Neutrophil (primary cell): ENCODE measurements at regions not wholly inside any gene's neighbourhood (a gene's known extent, or its start where the extent isn't known, plus 50 kb on each side); places are given as distances from the start of the nearest gene placed in this dataset.

Source experiments
- H3K27ac ChIP-seq: fragments of 200-600 bp; sonication (generic); 2 replicates; pipeline ENCODE4 v1.5.1; 2016; ENCODE audit warnings: mild to moderate bottlenecking, moderate library complexity
- H3K27me3 ChIP-seq: fragments of 200-600 bp; sonication (generic); 2 replicates; pipeline ENCODE4 v1.6.0; 2016; ENCODE audit warnings: mild to moderate bottlenecking
- H3K36me3 ChIP-seq: fragments of 200-600 bp; sonication (generic); 2 replicates; pipeline ENCODE4 v1.5.1; 2017
- H3K4me1 ChIP-seq, 2 experiments: fragments of 200-600 bp in 1 of 2; sonication (generic) in 1 of 2; 1 replicate in 1 of 2; 2 replicates in 1 of 2; pipeline versions ENCODE4 v1.5.1 to v1.6.1; 2013 to 2016; ENCODE audit warnings: low read depth in 1 of 2, low read length in 1 of 2, mild to moderate bottlenecking in 1 of 2, moderate library complexity in 1 of 2; ENCODE audit not compliant: control insufficient read depth in 1 of 2, insufficient read depth in 1 of 2
- H3K4me3 ChIP-seq, 2 experiments: fragments of 200-600 bp in 1 of 2; sonication (generic) in 1 of 2; 1 replicate in 1 of 2; 2 replicates in 1 of 2; pipeline ENCODE4 v1.5.1; 2013 to 2016; ENCODE audit warnings: low read depth in 1 of 2, low read length in 1 of 2, mild to moderate bottlenecking in 1 of 2, moderate library complexity in 1 of 2
- H3K9me3 ChIP-seq: fragments of 200-600 bp; sonication (generic); 2 replicates; pipeline ENCODE4 v1.5.1; 2016
- TF ChIP-seq, protein P1 (sequence below): fragments of 200-600 bp; sonication (generic); IDR thresholded peaks from 2 replicates; pipeline ENCODE4 v1.5.1; 2016; ENCODE audit warnings: antibody characterized with exemption

DNA sequence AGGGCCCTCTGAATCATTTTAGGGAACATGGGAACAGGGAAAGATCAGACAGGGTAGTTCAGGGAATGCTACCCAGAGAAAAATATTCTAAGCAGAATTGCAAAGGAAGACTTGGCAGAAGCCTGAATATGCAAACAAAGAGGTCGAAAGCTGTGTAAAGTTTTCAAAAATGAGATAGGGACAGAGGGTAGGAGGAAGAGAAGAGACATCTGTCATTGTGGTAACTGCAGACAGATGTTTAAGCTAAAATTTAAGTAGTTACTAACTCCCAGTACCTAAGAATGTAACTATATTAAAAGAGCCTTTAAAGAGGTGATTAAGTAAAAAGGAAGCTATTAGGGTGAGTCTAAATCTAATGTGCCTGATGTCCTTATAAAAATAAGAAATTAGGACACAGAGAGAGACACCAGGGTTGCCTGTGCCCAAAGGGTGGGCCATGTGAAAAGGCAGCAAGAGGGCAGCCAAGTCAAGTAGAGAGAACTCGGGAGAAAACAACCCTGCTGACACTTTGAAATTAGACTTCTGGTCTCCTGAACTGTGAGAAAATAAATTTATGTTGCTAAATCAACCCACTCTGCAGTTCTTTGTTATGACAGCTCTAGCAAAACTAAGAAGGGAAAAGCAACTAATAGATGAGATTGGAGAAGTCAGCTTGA, 1647.4 kb upstream of the C9orf72 start:
- H3K36me3 ChIP-seq = no peaks in the 10 kb centered on the region
- no peaks in the 10 kb centered on the region for H3K9me3 ChIP-seq
- H3K27me3 ChIP-seq = peaks cover 13% of the 10 kb centered on the region
- H3K4me1 ChIP-seq = no peaks in the 10 kb centered on the region
- TF ChIP-seq, protein P1, sequence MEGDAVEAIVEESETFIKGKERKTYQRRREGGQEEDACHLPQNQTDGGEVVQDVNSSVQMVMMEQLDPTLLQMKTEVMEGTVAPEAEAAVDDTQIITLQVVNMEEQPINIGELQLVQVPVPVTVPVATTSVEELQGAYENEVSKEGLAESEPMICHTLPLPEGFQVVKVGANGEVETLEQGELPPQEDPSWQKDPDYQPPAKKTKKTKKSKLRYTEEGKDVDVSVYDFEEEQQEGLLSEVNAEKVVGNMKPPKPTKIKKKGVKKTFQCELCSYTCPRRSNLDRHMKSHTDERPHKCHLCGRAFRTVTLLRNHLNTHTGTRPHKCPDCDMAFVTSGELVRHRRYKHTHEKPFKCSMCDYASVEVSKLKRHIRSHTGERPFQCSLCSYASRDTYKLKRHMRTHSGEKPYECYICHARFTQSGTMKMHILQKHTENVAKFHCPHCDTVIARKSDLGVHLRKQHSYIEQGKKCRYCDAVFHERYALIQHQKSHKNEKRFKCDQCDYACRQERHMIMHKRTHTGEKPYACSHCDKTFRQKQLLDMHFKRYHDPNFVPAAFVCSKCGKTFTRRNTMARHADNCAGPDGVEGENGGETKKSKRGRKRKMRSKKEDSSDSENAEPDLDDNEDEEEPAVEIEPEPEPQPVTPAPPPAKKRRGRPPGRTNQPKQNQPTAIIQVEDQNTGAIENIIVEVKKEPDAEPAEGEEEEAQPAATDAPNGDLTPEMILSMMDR = no peak
- H3K4me3 ChIP-seq = no peak overlapping the region
- no peak overlapping the region for H3K27ac ChIP-seq

DNA sequence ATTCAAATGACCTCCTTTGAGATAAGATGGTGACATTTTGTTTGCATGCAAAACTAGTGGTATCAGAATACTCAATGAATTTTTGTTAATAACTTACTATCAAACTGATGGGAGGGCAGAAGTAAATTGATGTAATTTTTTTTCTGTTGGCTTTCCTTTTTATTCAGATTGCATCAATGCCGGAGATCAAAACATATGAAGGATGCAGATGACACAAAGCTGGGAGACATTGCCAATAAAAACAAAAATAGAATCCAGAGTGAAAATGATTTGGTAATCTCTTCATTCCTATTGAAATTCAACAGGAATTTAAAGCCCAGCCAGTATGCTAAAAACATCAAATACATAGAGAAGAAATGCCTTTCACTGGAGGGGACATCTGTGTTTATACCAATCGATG, 1655.3 kb upstream of the C9orf72 start:
- H3K4me1 ChIP-seq = no peaks in the 10 kb centered on the region
- no peaks in the 10 kb centered on the region for H3K9me3 ChIP-seq
- TF ChIP-seq, protein P1 = no peak
- H3K36me3 ChIP-seq = no peaks in the 10 kb centered on the region
- H3K27me3 ChIP-seq = no peaks in the 10 kb centered on the region
- H3K27ac ChIP-seq = no peak overlapping the region
- H3K4me3 ChIP-seq = no peak overlapping the region

DNA sequence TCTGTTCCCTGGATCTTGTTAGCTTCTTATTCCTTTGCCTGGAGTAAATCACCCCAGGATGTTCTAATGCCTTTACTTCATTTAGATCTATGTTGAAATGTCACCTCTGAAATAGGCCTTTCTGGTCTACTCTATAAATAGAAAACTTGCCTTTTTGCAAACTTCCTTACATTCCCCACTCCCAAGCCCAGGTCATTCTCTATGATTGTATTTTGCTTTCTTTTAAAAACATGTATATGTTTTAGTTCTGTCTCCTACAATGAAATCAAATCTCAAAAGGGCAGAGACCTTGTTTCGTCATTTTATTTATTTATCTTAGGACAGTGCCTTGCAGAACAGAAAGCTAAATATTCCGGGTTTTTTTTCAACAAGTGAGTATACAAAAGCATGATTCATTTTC, 1657.7 kb upstream of the C9orf72 start:
- no peaks in the 10 kb centered on the region for H3K4me1 ChIP-seq
- TF ChIP-seq, protein P1 = no peak

DNA sequence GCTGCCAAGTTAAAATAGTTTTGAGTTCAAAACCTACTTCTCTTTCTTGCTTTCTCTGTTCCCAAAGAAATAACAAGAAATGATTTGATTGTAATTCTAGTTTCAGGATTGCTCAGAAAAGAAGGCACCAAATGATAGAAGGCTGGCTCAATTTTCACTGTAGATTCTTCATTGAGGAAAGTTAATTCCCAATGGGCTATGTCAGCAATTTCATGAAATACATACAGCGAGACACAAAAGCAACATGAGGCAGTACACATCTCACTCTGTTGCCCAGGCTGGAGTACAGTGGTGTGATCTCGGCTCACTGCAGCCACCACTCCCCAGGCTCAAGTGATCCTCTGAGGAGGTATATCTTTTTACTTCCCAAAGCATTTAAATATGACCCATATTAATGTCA, 1659.9 kb upstream of the C9orf72 start:
- H3K4me1 ChIP-seq = no peaks in the 10 kb centered on the region
- no peaks in the 10 kb centered on the region for H3K36me3 ChIP-seq
- H3K9me3 ChIP-seq = no peaks in the 10 kb centered on the region
- H3K27ac ChIP-seq = no peak overlapping the region
- TF ChIP-seq, protein P1 = no peak
- H3K4me3 ChIP-seq = no peak overlapping the region
- H3K27me3 ChIP-seq = no peaks in the 10 kb centered on the region

More for the DNA sequence above, 1657.7 kb upstream of the C9orf72 start:
- H3K4me3 ChIP-seq = no peak overlapping the region
- no peaks in the 10 kb centered on the region for H3K27me3 ChIP-seq
- H3K36me3 ChIP-seq = no peaks in the 10 kb centered on the region
- no peaks in the 10 kb centered on the region for H3K9me3 ChIP-seq
- H3K27ac ChIP-seq = no peak overlapping the region

DNA sequence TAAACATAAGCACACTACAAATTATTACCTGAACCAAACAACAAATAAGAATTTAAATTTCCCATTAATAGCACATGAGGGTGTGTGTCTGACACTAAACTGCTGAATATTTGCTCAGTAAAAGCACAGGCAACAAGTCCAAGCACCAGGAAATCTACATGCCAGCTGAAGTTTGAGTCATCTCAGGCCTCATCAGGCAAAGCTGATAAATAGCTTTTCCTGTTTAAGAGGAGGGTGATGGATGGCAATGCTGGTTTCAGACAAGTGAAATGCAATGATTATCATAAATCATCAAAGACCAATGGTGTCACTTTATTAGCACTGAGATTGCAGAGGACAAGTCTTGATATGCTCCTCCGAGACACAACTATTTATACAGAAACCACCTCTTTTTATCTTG, 1668.0 kb upstream of the C9orf72 start:
- Histone ChIP-seq H3K4me1 (no peaks in the 10 kb centered on the region), H3K27ac (no peak overlapping the region)

More for the DNA sequence above, 1668.0 kb upstream of the C9orf72 start:
- Histone ChIP-seq H3K4me3 (no peak overlapping the region), H3K36me3 (no peaks in the 10 kb centered on the region), H3K9me3 (no peaks in the 10 kb centered on the region), H3K27me3 (no peaks in the 10 kb centered on the region)
- TF ChIP-seq, protein P1 = no peak
